GM21390 (cell line): ENCODE measurements at regions not wholly inside any gene's neighbourhood (a gene's known extent, or its start where the extent isn't known, plus 50 kb on each side); places are given as distances from the start of the nearest gene placed in this dataset.
A peak's percentile ranks its signal among the peaks of the same experiment; 100 is the strongest.

Experiments
- ATAC-seq: cut with Tn5 transposase; IDR thresholded peaks from one replicate; pipeline ENCODE4 v1.9.1; 2021; ENCODE audit not compliant: unreplicated experiment

DNA sequence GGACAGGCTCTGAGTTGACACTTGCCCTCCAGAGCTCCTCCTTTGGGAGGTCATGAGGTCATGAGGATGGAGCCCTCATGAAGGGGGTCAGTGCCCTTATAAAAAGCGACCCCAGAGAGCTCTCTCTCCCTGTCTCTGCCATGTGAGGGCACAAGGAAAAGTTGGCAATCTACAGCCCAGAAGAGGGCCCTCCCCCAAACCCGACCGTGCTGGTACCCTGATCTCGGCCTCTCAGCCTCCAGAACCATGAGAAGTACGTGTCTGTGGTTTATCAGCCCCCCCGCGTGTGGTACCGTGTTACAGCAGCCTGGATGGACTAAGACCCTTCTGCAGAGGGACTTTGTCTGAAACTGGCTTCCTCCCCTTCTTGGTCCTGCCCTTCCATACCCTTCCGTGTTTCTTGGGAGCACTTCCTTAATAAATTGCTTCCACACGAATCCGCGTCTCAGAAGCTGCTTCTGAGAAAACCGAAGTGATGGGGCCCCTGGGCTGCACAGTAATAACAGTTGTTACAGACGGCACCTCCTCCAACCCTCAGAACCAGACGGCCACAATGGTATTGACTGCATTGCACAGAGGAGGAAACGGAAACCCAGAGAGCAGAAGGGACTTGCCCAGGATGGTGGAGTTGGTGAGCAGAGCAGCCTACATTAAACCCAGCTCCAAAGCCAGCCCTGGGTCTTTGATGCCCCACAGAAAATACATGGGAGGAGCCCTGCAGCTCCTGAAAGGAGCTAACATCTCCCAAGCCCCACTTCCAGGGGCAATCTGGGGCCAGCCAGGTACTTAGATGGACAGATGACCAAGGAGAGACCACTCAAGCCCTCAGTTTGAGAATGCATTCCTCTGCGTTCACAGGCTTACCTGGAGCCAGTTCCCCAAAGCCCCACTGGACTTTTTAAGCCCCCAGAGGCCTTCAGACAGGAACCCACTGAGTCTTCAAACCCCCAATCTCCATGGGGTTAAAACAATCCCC lies 242.7 kb downstream of the BCOR start:
- peak; percentile 67 for ATAC-seq

DNA sequence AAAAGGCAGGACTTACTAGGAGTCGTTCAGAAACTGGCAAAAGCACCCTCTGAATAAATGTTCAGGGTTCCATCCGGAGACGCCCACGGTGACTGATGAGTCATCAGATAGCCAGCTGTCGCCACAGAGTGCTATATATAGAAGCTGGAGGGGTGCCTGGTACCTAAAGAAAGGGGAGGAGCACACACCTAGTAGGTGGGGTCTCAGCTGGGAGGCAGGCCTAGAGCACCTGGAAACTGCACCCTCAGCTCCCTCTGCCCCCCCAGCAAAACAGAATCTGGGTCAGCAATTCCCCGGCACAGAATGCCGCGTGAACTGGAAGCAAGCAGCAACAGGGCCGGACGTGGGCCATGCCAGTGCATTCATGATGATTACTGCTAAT lies 242.0 kb downstream of the BCOR start:
- peak; percentile 44 for ATAC-seq

DNA sequence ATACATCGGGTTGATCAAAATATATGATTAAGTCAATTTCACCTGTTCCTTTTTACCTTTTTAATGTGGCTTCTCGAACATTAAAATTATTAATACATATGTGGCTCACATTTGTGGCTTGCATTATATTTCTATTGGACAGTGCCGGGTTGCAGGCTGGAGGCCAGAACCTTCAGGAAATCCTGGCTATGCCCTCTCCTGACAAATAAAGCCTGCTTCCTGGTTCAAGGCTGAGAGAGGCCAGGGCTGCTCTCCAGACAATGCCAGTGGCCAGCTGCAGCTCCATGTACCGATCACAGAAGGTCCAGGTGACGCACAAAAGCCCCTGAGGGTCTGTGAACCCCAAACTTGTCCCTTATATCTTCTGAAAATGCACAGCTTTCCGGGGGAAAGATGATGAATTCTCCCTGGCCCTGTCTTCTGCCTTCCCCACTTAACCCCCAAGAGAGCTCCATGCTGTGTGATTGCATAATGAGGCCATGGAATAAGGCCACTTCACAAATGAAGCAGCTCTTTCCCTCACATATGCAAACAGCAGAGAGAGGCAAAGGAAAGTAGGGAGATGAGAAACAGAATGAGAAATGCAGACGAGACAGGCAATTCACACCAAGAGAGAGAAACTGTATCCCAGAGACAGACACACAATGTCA lies 241.2 kb downstream of the BCOR start:
- no peak for ATAC-seq

DNA sequence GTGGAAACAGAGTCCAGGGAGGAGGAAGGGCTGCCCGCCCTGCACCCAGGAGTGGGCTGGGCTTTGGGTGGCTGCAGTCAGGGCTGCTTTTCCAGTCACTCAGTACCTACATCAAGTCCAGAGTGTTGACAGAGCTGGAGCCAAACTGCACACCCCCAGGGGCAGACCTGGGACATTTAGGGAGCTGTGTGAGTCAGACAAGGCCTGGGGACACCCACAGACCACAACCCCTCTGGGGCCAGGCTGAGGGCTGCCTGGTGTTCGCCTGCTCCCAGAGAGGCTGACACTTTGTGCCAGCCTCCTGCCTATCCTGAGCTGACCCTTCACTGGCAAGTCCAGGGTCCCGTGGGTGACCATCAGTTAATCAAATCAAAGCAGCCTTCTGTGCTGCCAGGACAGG lies 240.0 kb downstream of the BCOR start:
- ATAC-seq, result no peak

DNA sequence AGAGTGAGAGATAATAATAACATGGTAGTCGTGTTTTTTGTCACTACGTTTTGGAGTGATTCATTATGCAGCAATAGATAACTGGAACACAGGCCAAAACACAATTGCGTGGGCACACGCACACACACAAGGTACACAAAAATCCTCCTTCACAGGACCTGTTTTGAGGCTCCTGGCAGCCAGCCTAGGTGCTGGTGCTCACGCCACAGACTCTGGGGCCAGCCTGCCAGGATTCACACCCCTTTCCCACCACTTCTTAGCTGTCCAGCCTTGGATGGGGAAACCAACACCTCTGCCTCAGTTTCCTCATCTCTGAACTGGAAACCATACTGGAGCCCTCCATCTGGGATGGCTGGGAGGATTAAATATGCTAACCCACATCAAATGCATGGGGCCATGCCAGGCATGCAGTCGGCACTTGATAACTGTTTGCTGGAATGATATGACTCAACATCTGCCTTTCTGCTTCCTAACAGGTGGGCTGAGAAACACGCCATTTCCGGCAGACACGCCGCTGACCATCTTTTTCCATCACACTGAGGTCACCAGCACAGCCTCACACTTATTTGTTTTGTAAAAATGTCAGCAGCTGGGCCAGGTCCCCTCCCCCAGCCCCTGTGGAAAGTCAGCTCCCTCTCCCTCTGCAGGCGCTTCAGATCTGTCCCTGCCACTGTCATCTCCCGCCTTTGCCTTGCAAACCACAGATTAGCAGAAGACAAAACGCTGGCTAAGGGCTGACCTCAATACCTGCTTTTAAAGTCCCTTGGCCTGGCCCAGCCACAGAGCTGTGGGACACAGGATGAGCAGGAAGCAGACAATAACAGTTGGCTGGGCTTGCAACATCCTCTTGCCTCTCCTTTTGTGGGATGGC lies 237.5 kb downstream of the BCOR start:
- peak; percentile 71 for ATAC-seq

DNA sequence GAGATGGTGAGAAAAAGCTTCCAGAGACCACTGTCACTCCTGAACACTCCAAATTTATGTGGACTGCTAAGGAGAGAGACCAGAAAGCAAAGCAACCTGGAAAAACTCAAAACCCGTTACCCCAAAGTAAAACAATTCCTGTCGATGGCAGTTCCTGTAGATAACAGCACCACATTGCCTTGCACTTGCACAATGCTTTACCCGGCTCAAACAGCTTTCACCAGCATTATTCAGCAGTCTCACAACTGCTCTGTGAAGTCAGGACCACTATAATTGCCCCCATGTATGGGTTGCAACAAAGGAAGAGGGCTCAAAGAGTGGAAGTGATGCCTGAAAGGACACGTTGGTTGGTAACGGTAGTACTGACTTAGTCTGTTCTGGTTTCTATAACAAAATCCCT lies 234.8 kb downstream of the BCOR start:
- no peak for ATAC-seq

DNA sequence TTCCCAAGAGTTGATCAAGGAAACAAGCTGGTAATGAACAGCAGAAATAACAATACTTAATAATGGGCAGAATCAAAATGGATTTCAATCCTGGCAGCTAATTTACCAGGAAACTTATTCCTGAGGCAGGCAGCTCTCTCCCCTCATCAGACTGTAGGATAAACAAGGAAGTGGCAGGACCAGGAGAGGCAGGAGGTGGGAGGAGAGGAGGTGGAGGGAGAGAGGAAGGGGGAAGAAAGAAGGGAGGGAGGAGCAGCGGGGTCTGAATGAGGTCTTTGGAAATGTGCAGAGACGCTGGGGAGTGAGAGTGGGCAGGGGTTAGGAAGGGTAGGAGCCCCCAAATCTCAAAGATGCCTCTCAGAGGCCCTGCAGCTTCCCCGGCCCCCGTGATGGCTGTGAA lies 231.5 kb downstream of the BCOR start:
- ATAC-seq, result no peak

DNA sequence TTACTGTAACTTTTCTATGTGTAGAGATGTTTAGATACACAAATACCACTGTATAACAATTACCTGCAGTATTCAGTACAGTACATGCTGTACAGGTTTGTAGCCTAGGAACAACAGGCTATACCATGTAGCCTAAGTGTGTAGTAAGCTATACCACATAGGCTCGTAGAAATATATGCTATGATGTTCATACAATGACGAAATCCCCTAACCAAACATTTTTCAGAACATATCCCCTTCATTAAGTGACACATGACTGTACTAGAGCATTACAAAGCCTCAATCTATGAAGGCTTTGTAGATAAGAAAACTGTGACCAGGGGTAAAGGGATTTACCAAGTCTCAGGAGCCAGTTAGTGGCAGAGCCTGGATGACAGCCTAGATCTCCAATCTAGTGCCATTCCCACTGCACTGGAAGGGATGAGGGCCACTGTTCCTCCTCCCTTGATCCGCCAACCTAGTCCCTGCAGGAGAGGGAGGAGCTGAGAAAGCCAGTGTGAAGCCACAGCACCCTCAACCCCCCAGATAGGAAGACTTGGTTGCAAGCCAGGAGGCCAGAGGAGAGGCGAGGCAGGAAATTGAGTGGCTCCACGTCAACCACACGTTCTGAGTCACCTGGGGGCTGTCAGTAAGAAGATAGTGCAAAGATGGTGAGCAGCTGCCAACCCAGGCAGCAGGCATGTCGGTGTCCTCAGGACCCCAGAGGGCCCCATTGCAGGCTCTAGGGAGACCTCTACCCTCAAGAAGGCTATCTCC lies 227.7 kb downstream of the BCOR start:
- no peak for ATAC-seq

DNA sequence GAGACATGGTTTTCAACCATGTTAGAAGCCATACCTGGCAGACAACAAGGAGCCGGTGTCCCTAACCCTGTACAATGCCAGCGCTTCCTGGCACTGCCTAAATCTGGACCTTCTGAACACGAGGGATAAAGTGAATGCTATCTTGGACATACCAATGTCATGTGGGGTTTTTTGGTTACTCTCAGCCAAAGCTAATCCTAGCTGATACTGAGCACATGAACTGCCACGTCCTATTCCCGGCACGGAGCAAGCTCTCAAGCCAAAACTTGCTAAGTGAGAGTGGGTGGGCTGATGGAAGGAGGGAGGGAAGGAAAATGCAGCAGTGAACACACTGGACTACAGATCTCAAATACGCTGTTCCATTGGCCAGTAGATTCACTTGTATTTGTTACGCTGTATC lies 226.1 kb downstream of the BCOR start:
- ATAC-seq, result no peak

DNA sequence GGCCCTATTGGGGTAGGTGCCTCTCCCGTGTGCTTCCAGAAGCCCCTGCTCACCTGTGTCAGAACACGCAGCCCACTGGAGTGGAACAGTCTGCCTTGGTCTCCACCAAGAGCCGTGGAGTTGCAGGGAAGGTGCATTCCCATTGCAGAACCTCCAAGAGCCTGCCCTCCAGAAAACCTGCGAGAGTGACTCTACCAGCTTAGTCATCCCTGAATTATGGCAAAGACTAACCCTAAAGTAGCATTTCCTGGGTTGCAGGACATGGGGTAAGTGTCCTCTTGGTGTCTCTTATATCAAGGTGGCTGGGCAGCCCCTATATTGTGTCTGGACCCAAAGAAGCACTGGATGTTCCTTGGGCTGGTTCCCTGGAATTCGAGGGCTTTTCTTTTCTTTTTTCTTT lies 224.6 kb downstream of the BCOR start:
- no peak for ATAC-seq

DNA sequence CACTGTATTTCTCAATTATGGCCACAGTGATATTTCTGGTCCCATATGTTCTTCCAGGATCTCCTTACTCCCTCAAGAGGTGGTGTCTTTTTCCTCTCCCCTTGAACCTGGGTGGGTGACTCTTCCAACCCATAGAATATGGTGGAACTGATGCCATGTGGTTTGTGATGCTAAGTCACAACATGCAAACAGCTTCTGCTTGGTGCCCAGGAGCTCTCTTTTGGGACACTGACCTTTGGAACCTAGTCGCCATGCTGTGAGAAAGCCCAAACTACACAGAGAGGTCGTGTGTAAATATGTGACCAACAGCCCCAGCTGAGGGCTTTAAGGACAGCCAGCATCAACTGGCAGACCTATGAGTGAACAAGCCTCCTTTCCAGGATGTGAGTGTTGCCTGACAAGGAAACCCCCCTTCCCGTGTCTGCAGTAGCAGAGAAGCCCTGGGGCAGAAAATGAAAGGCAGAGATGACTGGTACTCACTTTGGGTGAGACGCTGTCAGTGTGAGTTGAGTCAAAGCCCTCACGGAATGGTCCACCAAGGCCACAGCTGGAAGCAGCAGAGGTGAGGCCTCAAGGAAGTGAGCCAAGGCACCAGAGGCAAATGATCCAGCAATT lies 223.4 kb downstream of the BCOR start:
- peak; percentile 90 for ATAC-seq

DNA sequence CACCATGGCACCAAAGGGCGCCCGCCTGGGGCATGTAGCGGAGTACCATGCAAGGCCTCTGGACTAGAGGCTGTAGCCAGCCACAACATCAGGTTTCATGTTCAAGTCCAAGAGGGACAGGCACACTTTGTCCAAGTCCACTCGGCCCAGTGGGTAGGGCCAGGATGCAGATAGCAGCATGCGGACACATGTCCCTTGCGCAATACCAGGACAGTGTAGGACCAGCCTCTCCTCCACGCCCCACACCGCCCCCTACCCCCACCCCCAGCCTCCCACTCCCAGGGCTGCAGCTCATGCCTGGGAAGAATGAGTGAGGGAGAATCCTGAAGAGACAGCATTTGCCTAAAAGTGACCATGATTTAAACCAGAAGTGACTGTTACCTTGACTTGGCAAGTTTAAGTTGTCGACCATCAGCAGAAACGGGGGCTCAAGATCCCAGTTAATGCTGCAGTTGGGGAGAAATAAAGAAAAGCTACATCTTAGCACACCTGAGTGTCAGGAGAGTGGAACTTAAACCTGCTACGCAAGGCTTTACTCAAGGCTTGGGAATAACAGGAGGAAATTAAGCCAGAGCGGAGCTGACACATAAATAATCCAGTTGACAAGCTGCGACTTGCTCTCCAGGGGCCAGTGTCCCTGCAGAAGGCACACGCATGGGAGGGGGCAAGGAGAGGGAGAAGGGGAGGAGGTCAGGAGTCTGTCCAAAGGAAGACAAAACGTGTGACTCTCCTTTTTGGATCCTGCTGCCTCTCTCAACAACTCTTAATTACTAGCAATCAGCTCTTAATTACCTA lies 221.7 kb downstream of the BCOR start:
- ATAC-seq, result no peak

DNA sequence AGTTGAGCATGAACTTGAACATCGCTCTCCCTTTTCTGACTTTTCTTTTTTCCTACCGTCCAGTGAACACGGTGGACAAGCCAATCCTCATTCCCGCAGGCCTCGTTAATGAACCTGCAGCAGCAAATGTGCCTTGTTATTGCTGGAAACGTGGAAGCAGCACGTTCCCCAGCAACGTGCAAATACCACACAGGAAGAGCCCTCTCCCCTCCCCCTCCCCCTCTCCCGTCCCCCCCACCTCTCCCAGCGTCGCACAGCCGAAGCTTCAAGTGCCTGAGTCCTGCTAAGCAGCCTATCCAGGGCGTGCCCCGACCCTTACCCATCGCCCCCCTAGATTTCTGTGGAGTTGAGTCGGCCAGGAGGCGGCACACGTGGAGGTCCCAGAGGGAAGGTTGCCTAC lies 219.9 kb downstream of the BCOR start:
- no peak for ATAC-seq

DNA sequence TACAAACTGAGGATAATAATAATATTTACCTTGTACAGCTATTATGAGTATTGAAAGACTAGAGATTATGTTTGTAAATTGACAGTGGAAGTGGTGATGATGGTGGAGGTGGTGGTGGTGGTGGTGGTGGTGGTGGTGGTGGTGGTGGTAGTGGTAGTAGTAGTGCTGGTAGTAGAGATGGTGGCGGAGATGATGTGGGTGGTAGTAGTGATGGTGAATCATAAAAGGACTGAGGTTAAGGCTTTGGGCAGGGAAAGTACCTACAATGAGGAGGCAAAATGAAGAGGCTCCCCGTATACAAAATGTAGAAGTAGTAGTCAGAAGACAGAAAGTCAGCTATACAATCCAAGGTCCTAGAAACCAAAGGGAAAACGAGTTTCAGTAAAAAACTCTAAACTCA lies 214.1 kb downstream of the BCOR start:
- ATAC-seq, result no peak

DNA sequence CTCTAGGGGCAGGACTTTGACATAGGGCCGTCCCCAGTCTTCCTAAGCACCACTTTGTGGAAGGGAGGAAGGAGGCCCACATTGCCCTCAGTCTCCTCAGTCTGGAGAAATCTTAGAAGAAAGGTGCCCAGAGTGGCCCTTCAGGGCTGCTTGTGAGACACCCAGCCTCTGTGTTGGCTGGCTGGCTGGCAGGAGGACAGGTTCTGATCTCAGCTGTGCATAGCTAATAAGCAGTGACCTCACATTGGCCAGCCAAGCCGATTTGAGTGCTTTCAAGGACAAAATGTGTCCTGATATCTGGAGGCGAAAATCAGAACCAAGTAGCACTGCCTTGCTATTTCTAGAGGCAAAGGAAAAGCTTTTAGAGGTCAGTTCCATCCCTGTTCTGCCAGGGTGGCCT lies 211.5 kb downstream of the BCOR start:
- ATAC-seq, result no peak

DNA sequence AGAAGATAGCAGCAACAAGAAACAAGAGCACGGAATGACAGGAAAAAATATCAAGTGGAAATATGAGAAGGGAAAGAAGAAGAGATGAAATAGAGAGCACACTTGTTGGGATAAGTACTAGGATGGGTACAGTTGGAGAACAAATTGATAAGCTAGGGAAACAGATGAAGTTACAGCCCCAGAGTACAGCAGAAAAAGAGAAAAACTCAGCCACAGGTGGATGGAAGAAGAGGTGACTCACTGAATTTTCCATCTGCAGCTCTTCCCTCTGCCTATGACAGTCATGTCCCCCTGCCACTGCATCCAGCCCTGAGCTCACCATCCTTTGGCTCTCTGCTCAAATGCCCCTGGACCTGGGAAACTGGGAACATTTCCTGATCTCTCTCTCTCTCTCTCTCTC lies 209.0 kb downstream of the BCOR start:
- ATAC-seq, result no peak

DNA sequence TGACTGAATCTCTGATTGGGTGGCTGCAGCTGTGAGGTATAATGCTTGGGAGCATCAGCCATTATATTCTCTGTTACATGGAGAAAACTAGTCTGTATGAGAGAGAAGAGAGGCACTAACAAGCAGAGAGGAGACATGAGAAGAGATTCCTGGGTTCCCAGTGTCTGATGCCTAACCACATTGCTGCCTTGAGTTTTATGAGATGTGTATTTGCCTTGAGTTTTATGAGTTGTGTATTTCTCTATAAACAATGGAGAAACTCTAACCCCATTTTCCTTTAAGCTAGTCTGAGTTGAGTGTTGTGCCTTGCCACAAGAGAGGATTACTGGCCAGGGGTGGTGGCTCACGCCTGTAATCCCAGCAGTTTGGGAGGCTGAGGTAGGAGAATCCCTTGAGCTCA lies 208.1 kb downstream of the BCOR start:
- no peak for ATAC-seq

DNA sequence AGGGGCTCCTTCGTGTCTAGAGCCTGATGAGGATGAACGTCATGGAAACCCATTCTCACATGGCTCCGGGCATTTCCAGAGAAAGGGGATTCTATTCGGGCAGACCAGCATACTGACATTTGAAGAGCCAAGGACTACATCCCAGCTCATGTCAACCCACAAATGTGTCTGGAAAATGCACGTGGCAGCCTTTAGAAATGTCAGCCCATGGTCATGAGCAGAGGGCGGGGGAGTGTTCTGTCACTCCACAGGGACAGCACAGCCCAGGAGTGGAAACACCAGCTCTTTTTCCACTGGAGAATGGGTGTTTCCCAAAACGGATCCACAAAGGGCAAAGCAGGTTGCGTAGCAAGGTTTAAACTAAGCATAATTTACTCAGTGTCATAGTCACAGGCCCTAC lies 207.0 kb downstream of the BCOR start:
- no peak for ATAC-seq

DNA sequence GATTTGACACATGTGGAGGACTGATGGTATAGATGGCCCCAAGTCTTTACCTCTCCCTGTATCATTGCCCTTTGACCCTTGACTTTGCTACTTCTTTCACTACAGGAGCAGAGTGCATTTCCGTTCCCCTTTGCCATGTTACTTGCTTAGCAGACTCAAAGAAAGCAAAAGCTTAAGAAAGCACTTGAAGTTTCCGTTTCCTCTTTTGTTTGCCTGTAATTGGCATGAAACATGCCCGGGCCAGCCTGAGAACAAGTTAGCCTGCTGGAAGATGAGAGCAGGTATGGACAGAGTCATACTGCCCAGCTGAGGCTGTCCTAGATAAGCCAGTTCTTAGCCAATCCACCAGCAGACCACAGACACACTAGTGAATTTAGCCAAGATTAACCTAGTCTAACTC lies 206.0 kb downstream of the BCOR start:
- no peak for ATAC-seq
